NCI-H2196 (cell line): ENCODE measurements at regions not wholly inside any gene's neighbourhood (a gene's known extent, or its start where the extent isn't known, plus 50 kb on each side); places are given as distances from the start of the nearest gene placed in this dataset.

ENCODE experiments used
- DNase-seq: peaks from one replicate; lab custom pipeline; 2025; ENCODE audit not compliant: unreplicated experiment; lab: John Stamatoyannopoulos, UW

- DNase-seq, result no peak
Observed at GRCh38 chr2:194232600-194232999, 1424.4 kb upstream of the SLC39A10 start.

- no peak for DNase-seq
Observed at GRCh38 chr2:194223218-194223617, 1433.8 kb upstream of the SLC39A10 start.

- DNase-seq, result no peak
Observed at GRCh38 chr2:194214192-194214591, 1442.8 kb upstream of the SLC39A10 start.

- DNase-seq, result no peak
Observed at GRCh38 chr2:194205568-194206227, 1451.3 kb upstream of the SLC39A10 start.

- no peak for DNase-seq
Observed at GRCh38 chr2:194203898-194204297, 1453.1 kb upstream of the SLC39A10 start.

GRCh38 chr2:194182888-194183287, 1474.1 kb upstream of the SLC39A10 start:
- DNase-seq, result no peak

- no peak for DNase-seq
Observed at GRCh38 chr2:194176134-194176533, 1480.9 kb upstream of the SLC39A10 start.

GRCh38 chr2:194166818-194167217, 1490.2 kb upstream of the SLC39A10 start:
- peak; percentile 18 for DNase-seq

GRCh38 chr2:194155431-194155830, 1501.6 kb upstream of the SLC39A10 start:
- DNase-seq, result no peak

- DNase-seq, result no peak
Observed at GRCh38 chr2:194151231-194151630, 1505.8 kb upstream of the SLC39A10 start.

- no peak for DNase-seq
Observed at GRCh38 chr2:194135463-194135862, 1521.6 kb upstream of the SLC39A10 start.

- no peak for DNase-seq
Observed at GRCh38 chr2:194128810-194129209, 1528.2 kb upstream of the SLC39A10 start.

GRCh38 chr2:194126418-194126817, 1530.6 kb upstream of the SLC39A10 start:
- DNase-seq, result no peak

GRCh38 chr2:194116861-194117260, 1540.2 kb upstream of the SLC39A10 start:
- no peak for DNase-seq

GRCh38 chr2:194105358-194105757, 1551.7 kb upstream of the SLC39A10 start:
- DNase-seq, result no peak

- DNase-seq, result no peak
Observed at GRCh38 chr2:194104687-194105086, 1552.3 kb upstream of the SLC39A10 start.

GRCh38 chr2:194103941-194104659, 1552.9 kb upstream of the SLC39A10 start:
- DNase-seq, result no peak

GRCh38 chr2:194102546-194102945, 1554.5 kb upstream of the SLC39A10 start:
- no peak for DNase-seq

GRCh38 chr2:194100201-194100600, 1556.8 kb upstream of the SLC39A10 start:
- no peak for DNase-seq

GRCh38 chr2:194096402-194096801, 1560.6 kb upstream of the SLC39A10 start:
- no peak for DNase-seq

- DNase-seq, result no peak
Observed at GRCh38 chr2:194095359-194095758, 1561.7 kb upstream of the SLC39A10 start.

- DNase-seq, result no peak
Observed at GRCh38 chr2:194090251-194090905, 1566.6 kb upstream of the SLC39A10 start.
